SK-N-SH (cell line): ENCODE measurements at regions not wholly inside any gene's neighbourhood (a gene's known extent, or its start where the extent isn't known, plus 50 kb on each side); places are given as distances from the start of the nearest gene placed in this dataset.

ENCODE experiments used
- CTCF ChIA-PET: fragments of 300-600, 350-600 bp; formaldehyde crosslinking; extraction: SDS; loops from one replicate; lab custom pipeline; 2021; lab: Yijun Ruan, JAX
- POLR2A ChIA-PET: fragments of 350-600 bp; sonication (Branson Sonifier 250); formaldehyde crosslinking; extraction: SDS; loops from one replicate; lab custom pipeline; 2020; ENCODE audit warnings: antibody characterized with exemption, inconsistent platforms; lab: Yijun Ruan, JAX
- DNase-seq: peaks from one replicate; pipeline ENCODE4 v3.0.0; 2012
- H2AFZ ChIP-seq: fragments of 200-600 bp; sonication (generic); 2 replicates; pipeline ENCODE4 v1.8.1; 2016; ENCODE audit warnings: antibody characterized with exemption, mild to moderate bottlenecking, low read depth
- H3F3A ChIP-seq: fragments of 200-600 bp; sonication (generic); replicated peaks from 2 replicates; pipeline ENCODE3; 2016; ENCODE audit warnings: antibody characterized with exemption, mild to moderate bottlenecking; ENCODE audit not compliant: insufficient read depth
- H3K27ac ChIP-seq, 2 experiments: fragments of 200-500 bp in 1 of 2; fragments of 200-600 bp in 1 of 2; sonication (Bioruptor generic) in 1 of 2; sonication (generic), shearing (Covaris generic) in 1 of 2; 2 replicates each; pipeline versions ENCODE4 v1.5.1 to v1.6.1; 2014 to 2016; ENCODE audit warnings: low read depth in 2 of 2, inconsistent platforms in 1 of 2, low read length in 1 of 2, mild to moderate bottlenecking in 1 of 2, mixed read lengths in 1 of 2
- H3K27me3 ChIP-seq: fragments of 200-600 bp; sonication (generic), shearing (Covaris generic); 2 replicates; pipeline ENCODE4 v1.6.1; 2016; ENCODE audit warnings: mixed run types; ENCODE audit not compliant: insufficient read depth
- H3K36me3 ChIP-seq, 2 experiments: fragments of 200-500 bp in 1 of 2; fragments of 200-600 bp in 1 of 2; sonication (Bioruptor generic) in 1 of 2; sonication (generic) in 1 of 2; replicated peaks in 1 of 2; 2 replicates each; pipeline versions ENCODE3 to v1.5.1; 2014 to 2016; ENCODE audit warnings: low read length in 1 of 2, mild to moderate bottlenecking in 1 of 2; ENCODE audit not compliant: insufficient read depth in 2 of 2, control insufficient read depth in 1 of 2
- H3K4me1 ChIP-seq, 2 experiments: fragments of 200-500 bp in 1 of 2; fragments of 200-600 bp in 1 of 2; sonication (Bioruptor generic) in 1 of 2; sonication (generic), shearing (Covaris generic) in 1 of 2; 2 replicates each; pipeline versions ENCODE4 v1.5.1 to v1.6.1; 2014 to 2016; ENCODE audit warnings: low read depth in 1 of 2, low read length in 1 of 2, mixed run types in 1 of 2; ENCODE audit not compliant: insufficient read depth in 2 of 2, control insufficient read depth in 1 of 2
- H3K4me2 ChIP-seq: fragments of 200-600 bp; sonication (generic), shearing (Covaris generic); 2 replicates; pipeline ENCODE4 v1.6.1; 2017; ENCODE audit warnings: mixed run types
- H3K4me3 ChIP-seq, 2 experiments: fragments of 200-500 bp in 1 of 2; fragments of 200-600 bp in 1 of 2; sonication (Bioruptor generic) in 1 of 2; sonication (generic), shearing (Covaris generic) in 1 of 2; 2 replicates each; pipeline versions ENCODE4 v1.5.1 to v1.8.1; 2014 to 2016; ENCODE audit warnings: low read depth in 2 of 2, inconsistent platforms in 1 of 2, low read length in 1 of 2, mild to moderate bottlenecking in 1 of 2, mixed read lengths in 1 of 2, moderate library complexity in 1 of 2
- H3K79me2 ChIP-seq: fragments of 200-600 bp; sonication (generic); 2 replicates; pipeline ENCODE4 v1.8.1; 2017; ENCODE audit warnings: mild to moderate bottlenecking; ENCODE audit not compliant: insufficient read depth
- H3K9ac ChIP-seq: fragments of 200-600 bp; sonication (generic); 2 replicates; pipeline ENCODE4 v1.6.1; 2017; ENCODE audit warnings: mixed run types
- H3K9me2 ChIP-seq: fragments of 200-600 bp; sonication (generic); 2 replicates; pipeline ENCODE4 v1.6.1; 2017; ENCODE audit warnings: mixed run types
- H3K9me3 ChIP-seq: fragments of 200-600 bp; sonication (generic); 2 replicates; pipeline ENCODE4 v1.6.1; 2017; ENCODE audit warnings: mixed run types, mild to moderate bottlenecking, moderate library complexity
- H4K20me1 ChIP-seq: fragments of 200-600 bp; sonication (generic); 2 replicates; pipeline ENCODE4 v1.6.1; 2017; ENCODE audit warnings: mild to moderate bottlenecking, mixed run types; ENCODE audit not compliant: insufficient read depth
- ELF1 ChIP-seq: IDR thresholded peaks from 2 replicates; pipeline ENCODE4 v1.4.0; 2012
- EP300 ChIP-seq, 2 experiments: IDR thresholded peaks; 2 replicates each; pipeline versions ENCODE4 v1.4.0 to v1.6.1; 2012; ENCODE audit warnings: borderline replicate concordance in 1 of 2, low read depth in 1 of 2, low read length in 1 of 2
- EZH2phosphoT487 ChIP-seq: fragments of 200-600 bp; sonication (generic); IDR thresholded peaks from 2 replicates; pipeline ENCODE4 v1.6.1; 2017; ENCODE audit warnings: low read depth, mixed run types, mild to moderate bottlenecking, antibody characterized with exemption, moderate library complexity, borderline replicate concordance
- FOSL2 ChIP-seq: IDR thresholded peaks from 2 replicates; pipeline ENCODE4 v1.4.0; 2012; ENCODE audit warnings: low read depth, mild to moderate bottlenecking, moderate library complexity, borderline replicate concordance
- FOXJ3 ChIP-seq: sonication (generic); formaldehyde crosslinking; IDR thresholded peaks from 2 replicates; pipeline ENCODE4 v1.5.1; 2020; ENCODE audit warnings: mild to moderate bottlenecking, missing genetic modification reagents
- GABPA ChIP-seq: IDR thresholded peaks from 2 replicates; pipeline ENCODE4 v1.4.0; 2012; ENCODE audit warnings: low read depth, mild to moderate bottlenecking
- GATA2 ChIP-seq: sonication (generic); formaldehyde crosslinking; IDR thresholded peaks from 2 replicates; pipeline ENCODE4 v1.5.0; 2020; ENCODE audit warnings: mild to moderate bottlenecking, missing genetic modification reagents
- MXI1 ChIP-seq: IDR thresholded peaks from 2 replicates; pipeline ENCODE4 v1.6.1; 2012; ENCODE audit warnings: mild to moderate bottlenecking, low read depth, low read length, improper control_type of control experiment
- POLR2AphosphoS5 ChIP-seq: IDR thresholded peaks from 2 replicates; pipeline ENCODE4 v1.6.1; 2012; ENCODE audit warnings: low read depth, low read length
- SIN3A ChIP-seq: IDR thresholded peaks from 2 replicates; pipeline ENCODE4 v1.6.1; 2012; ENCODE audit warnings: low read depth, mild to moderate bottlenecking, low read length, moderate library complexity, borderline replicate concordance
- TCF12 ChIP-seq: IDR thresholded peaks from 2 replicates; pipeline ENCODE4 v1.4.0; 2012
- WGBS: methylation state at CpG from one replicate; pipeline ENCODE4 v1.1.6; 2017; ENCODE audit warnings: low lambda C conversion rate; 5-methylcytosine and 5-hydroxymethylcytosine counted together
- TF ChIP-seq, protein P1 (sequence below): fragments of 150-350 bp; IDR thresholded peaks from 2 replicates; pipeline ENCODE4 v1.6.1; 2017; ENCODE audit warnings: antibody characterized with exemption, low read length, low read depth, borderline replicate concordance
- TF ChIP-seq, protein P2 (sequence below): IDR thresholded peaks from 2 replicates; pipeline ENCODE4 v1.4.0; 2012; ENCODE audit warnings: low read depth, borderline replicate concordance
- TF ChIP-seq, protein P3 (sequence below): fragments of 150-350 bp; IDR thresholded peaks from 2 replicates; pipeline ENCODE4 v1.6.1; 2016; ENCODE audit warnings: mild to moderate bottlenecking, low read depth, low read length
- TF ChIP-seq, protein P4 (sequence below): IDR thresholded peaks from 2 replicates; pipeline ENCODE4 v1.4.0; 2012; ENCODE audit warnings: low read depth, borderline replicate concordance
- TF ChIP-seq, protein P5 (sequence below): IDR thresholded peaks from 2 replicates; pipeline ENCODE4 v1.6.1; 2012; ENCODE audit warnings: mild to moderate bottlenecking, low read depth, low read length, moderate library complexity

DNA sequence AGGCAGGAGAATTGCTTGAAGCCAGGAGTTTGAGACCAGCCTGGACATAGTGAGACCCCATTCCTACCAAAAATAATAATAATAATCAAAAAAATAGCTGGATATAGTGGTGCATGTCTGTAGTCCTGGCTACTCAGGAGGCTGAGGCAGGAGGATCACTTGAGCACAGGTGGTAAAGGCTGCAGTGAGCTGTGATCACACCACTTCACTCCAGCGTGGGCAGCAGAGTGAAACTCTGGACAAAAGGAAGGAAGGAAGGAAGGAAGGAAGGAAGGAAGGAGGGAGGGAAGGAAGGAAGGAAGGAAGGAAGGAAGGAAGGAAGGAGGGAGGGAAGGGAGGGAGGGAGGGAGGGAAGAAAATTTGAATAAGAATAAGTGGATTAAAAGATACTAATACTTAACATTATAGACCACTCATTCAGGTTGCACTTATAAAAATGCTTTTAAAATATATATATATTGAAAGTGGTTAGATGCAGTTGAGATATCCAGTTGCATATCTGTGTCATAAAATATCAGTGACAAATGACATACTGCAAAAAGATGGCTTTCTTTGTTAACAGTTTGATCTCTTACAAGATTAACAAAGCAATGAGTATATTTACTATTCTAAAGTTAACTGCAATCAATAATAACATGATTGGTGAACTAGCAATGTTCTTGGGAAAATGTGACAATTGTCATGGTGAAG lies 702.4 kb downstream of the CPS1 start:
- H3K4me2 ChIP-seq = no peak overlapping the region
- no peaks in the 10 kb centered on the region for H3K36me3 ChIP-seq
- 24% methylated on average over 1 of the region's 1 CpG for WGBS
- no peak overlapping the region for H3K4me3 ChIP-seq
- TF ChIP-seq SIN3A (no peak), GABPA (no peak), ELF1 (no peak), GATA2 (CRISPR knock-in tag) (no peak), TCF12 (no peak), EZH2phosphoT487 (no peak)
- peaks cover 0 to 4% of the 10 kb centered on the region in 2 experiments; a peak in 1 of 4 replicates for H3K4me1 ChIP-seq
- H3K27ac ChIP-seq = no peak overlapping the region
- no peaks in the 10 kb centered on the region for H3K9me2 ChIP-seq
- H3K9ac ChIP-seq = no peak overlapping the region
- no peaks in the 10 kb centered on the region for H3K27me3 ChIP-seq
- H2AFZ ChIP-seq = no peak overlapping the region
- H3K79me2 ChIP-seq = no peaks in the 10 kb centered on the region
- CTCF ChIA-PET = no interaction called here
- POLR2A ChIA-PET = no interaction called here
- no peaks in the 10 kb centered on the region for H3F3A ChIP-seq
- H3K9me3 ChIP-seq = no peaks in the 10 kb centered on the region
- H4K20me1 ChIP-seq = no peaks in the 10 kb centered on the region
- no peak for DNase-seq

DNA sequence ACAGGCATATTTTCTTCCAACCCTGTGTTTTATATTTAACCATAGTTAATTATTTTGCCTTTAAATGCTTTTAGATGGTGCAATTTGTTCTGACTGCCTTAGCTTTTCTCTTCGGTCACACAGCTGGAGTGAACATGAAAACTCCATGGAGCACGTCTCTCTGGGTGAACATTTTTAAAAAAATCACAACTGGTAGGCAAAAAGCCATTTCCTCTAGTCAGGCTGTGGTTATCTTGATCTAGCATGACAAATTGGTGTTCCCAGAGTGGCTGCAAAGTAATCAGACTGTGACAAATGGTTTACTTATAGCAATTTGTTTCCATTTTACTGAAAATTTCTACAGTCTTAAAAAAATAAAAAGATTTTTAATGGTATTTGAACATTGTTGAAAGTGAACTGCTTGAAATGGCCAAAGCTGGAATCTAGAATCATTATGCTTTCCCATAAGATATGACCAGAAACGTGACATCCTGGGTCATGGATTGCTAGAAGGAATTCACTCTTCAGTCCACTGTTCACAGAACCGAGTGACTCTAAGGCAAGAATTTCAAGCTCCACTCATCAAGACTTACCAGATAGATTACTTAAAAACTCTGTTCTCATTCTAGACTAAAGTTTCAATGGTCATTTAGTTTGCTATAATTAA lies 703.6 kb downstream of the CPS1 start:
- Histone ChIP-seq H3F3A (no peaks in the 10 kb centered on the region), H3K9ac (no peak overlapping the region), H3K9me2 (no peaks in the 10 kb centered on the region), H3K79me2 (no peaks in the 10 kb centered on the region), H3K4me2 (no peak overlapping the region), H2AFZ (no peak overlapping the region), H4K20me1 (no peaks in the 10 kb centered on the region), H3K27ac (no peak overlapping the region), H3K27me3 (no peaks in the 10 kb centered on the region), H3K4me3 (no peak overlapping the region), H3K4me1 (peaks cover 0 to 4% of the 10 kb centered on the region in 2 experiments; a peak in 1 of 4 replicates), H3K36me3 (no peaks in the 10 kb centered on the region), H3K9me3 (no peaks in the 10 kb centered on the region)
- ChIA-PET POLR2A (no interaction called here), CTCF (no interaction called here)
- DNase-seq = no peak
- TF ChIP-seq, protein P1, sequence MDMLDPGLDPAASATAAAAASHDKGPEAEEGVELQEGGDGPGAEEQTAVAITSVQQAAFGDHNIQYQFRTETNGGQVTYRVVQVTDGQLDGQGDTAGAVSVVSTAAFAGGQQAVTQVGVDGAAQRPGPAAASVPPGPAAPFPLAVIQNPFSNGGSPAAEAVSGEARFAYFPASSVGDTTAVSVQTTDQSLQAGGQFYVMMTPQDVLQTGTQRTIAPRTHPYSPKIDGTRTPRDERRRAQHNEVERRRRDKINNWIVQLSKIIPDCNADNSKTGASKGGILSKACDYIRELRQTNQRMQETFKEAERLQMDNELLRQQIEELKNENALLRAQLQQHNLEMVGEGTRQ = no peak
- TF ChIP-seq, protein P2, sequence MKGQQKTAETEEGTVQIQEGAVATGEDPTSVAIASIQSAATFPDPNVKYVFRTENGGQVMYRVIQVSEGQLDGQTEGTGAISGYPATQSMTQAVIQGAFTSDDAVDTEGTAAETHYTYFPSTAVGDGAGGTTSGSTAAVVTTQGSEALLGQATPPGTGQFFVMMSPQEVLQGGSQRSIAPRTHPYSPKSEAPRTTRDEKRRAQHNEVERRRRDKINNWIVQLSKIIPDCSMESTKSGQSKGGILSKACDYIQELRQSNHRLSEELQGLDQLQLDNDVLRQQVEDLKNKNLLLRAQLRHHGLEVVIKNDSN = no peak
- TF ChIP-seq EP300 (IDR thresholded peaks at IDR 0.05; ENCODE audit: borderline replicate concordance in 1 of 2, low read depth in 1 of 2, low read length in 1 of 2) (no peak), GATA2 (CRISPR knock-in tag) (no peak), POLR2AphosphoS5 (no peak), TCF12 (no peak), MXI1 (no peak), FOSL2 (no peak), FOXJ3 (CRISPR knock-in tag) (no peak)
- TF ChIP-seq, protein P3, sequence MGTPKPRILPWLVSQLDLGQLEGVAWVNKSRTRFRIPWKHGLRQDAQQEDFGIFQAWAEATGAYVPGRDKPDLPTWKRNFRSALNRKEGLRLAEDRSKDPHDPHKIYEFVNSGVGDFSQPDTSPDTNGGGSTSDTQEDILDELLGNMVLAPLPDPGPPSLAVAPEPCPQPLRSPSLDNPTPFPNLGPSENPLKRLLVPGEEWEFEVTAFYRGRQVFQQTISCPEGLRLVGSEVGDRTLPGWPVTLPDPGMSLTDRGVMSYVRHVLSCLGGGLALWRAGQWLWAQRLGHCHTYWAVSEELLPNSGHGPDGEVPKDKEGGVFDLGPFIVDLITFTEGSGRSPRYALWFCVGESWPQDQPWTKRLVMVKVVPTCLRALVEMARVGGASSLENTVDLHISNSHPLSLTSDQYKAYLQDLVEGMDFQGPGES = no peak
- TF ChIP-seq, protein P4, sequence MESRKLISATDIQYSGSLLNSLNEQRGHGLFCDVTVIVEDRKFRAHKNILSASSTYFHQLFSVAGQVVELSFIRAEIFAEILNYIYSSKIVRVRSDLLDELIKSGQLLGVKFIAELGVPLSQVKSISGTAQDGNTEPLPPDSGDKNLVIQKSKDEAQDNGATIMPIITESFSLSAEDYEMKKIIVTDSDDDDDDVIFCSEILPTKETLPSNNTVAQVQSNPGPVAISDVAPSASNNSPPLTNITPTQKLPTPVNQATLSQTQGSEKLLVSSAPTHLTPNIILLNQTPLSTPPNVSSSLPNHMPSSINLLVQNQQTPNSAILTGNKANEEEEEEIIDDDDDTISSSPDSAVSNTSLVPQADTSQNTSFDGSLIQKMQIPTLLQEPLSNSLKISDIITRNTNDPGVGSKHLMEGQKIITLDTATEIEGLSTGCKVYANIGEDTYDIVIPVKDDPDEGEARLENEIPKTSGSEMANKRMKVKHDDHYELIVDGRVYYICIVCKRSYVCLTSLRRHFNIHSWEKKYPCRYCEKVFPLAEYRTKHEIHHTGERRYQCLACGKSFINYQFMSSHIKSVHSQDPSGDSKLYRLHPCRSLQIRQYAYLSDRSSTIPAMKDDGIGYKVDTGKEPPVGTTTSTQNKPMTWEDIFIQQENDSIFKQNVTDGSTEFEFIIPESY = no peak
- TF ChIP-seq, protein P5, sequence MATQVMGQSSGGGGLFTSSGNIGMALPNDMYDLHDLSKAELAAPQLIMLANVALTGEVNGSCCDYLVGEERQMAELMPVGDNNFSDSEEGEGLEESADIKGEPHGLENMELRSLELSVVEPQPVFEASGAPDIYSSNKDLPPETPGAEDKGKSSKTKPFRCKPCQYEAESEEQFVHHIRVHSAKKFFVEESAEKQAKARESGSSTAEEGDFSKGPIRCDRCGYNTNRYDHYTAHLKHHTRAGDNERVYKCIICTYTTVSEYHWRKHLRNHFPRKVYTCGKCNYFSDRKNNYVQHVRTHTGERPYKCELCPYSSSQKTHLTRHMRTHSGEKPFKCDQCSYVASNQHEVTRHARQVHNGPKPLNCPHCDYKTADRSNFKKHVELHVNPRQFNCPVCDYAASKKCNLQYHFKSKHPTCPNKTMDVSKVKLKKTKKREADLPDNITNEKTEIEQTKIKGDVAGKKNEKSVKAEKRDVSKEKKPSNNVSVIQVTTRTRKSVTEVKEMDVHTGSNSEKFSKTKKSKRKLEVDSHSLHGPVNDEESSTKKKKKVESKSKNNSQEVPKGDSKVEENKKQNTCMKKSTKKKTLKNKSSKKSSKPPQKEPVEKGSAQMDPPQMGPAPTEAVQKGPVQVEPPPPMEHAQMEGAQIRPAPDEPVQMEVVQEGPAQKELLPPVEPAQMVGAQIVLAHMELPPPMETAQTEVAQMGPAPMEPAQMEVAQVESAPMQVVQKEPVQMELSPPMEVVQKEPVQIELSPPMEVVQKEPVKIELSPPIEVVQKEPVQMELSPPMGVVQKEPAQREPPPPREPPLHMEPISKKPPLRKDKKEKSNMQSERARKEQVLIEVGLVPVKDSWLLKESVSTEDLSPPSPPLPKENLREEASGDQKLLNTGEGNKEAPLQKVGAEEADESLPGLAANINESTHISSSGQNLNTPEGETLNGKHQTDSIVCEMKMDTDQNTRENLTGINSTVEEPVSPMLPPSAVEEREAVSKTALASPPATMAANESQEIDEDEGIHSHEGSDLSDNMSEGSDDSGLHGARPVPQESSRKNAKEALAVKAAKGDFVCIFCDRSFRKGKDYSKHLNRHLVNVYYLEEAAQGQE = no peak
- WGBS = 29% methylated on average over 4 of the region's 4 CpGs
